ENCODE measurements at regions not wholly inside any gene's neighbourhood (a gene's known extent, or its start where the extent isn't known, plus 50 kb on each side); places are given as distances from the start of the nearest gene placed in this dataset.

GRCh38 chr20:60283281-60283680, 325.1 kb downstream of the CDH26 start:
- ATAC-seq: no peak
- intact Hi-C loops (cut with DNase I): no loop called here

GRCh38 chr20:60286764-60287163, 328.5 kb downstream of the CDH26 start:
- DNase-seq (no peak), ATAC-seq (no peak)
- 87 to 91% (median 88%) methylated on average over 3 of the region's 3 CpGs for WGBS, 3 donors
- H3K4me1 ChIP-seq: no peaks in the 10 kb centered on the region
- H3K9me3 ChIP-seq: peaks cover 11% of the 10 kb centered on the region
- intact Hi-C loops (cut with DNase I): no loop called here
- H3K27ac ChIP-seq: no peak overlapping the region
- H3K36me3 ChIP-seq (ENCODE audit: insufficient read depth in 1 of 2, low read depth in 1 of 2): no peaks in the 10 kb centered on the region
- H3K4me3 ChIP-seq: no peak overlapping the region
- TF ChIP-seq CTCF (IDR thresholded peaks at IDR 0.05): no peak
- H3K27me3 ChIP-seq (ENCODE audit: insufficient read depth in 3 of 3, low read length in 2 of 3): peaks cover 0 to 2% (median 0%) of the 10 kb centered on the region in 3 donors

More at GRCh38 chr20:60283281-60283680, 325.1 kb downstream of the CDH26 start:
- H3K9me3 ChIP-seq: no peaks in the 10 kb centered on the region
- H3K4me1 ChIP-seq: no peaks in the 10 kb centered on the region
- no peak for DNase-seq
- no peak for TF ChIP-seq CTCF (IDR thresholded peaks at IDR 0.05)
- no peak overlapping the region for H3K4me3 ChIP-seq
- H3K27ac ChIP-seq: no peak overlapping the region
- peaks cover 0 to 2% (median 0%) of the 10 kb centered on the region in 3 donors for H3K27me3 ChIP-seq (ENCODE audit: insufficient read depth in 3 of 3, low read length in 2 of 3)
- H3K36me3 ChIP-seq (ENCODE audit: insufficient read depth in 1 of 2, low read depth in 1 of 2): no peaks in the 10 kb centered on the region

- no peak for TF ChIP-seq CTCF (IDR thresholded peaks at IDR 0.05)
- no peak for DNase-seq
- H3K36me3 ChIP-seq (ENCODE audit: insufficient read depth in 1 of 2, low read depth in 1 of 2): no peaks in the 10 kb centered on the region
- no peaks in the 10 kb centered on the region for H3K4me1 ChIP-seq
- intact Hi-C loops (cut with DNase I): no loop called here
- no peak overlapping the region for H3K4me3 ChIP-seq
- H3K27ac ChIP-seq: no peak overlapping the region
- WGBS, 3 donors: 92 to 97% (median 97%) methylated on average over 2 of the region's 2 CpGs
- peaks cover 0 to 2% (median 0%) of the 10 kb centered on the region in 3 donors for H3K27me3 ChIP-seq (ENCODE audit: insufficient read depth in 3 of 3, low read length in 2 of 3)
- H3K9me3 ChIP-seq: peaks cover 11% of the 10 kb centered on the region
- no peak for ATAC-seq
These were observed 330.7 kb downstream of the CDH26 start for GRCh38 chr20:60288945-60289344.

- no peak for TF ChIP-seq CTCF (IDR thresholded peaks at IDR 0.05)
- DNase-seq (no peak), ATAC-seq (no peak)
- intact Hi-C loops (cut with DNase I): loop anchor here in 1 of 2 donors (10.0 kb wide), 1 partner anchor 57 kb away; no protein-coding TSS in a partner anchor
- peaks cover 11% of the 10 kb centered on the region for H3K9me3 ChIP-seq
- H3K4me1 ChIP-seq: no peaks in the 10 kb centered on the region
- 52 to 62% (median 54%) methylated on average over 5 of the region's 5 CpGs for WGBS, 3 donors
- peaks cover 0 to 2% (median 0%) of the 10 kb centered on the region in 3 donors for H3K27me3 ChIP-seq (ENCODE audit: insufficient read depth in 3 of 3, low read length in 2 of 3)
- H3K36me3 ChIP-seq (ENCODE audit: insufficient read depth in 1 of 2, low read depth in 1 of 2): no peaks in the 10 kb centered on the region
- no peak overlapping the region for H3K4me3 ChIP-seq
- no peak overlapping the region for H3K27ac ChIP-seq
These were observed 333.8 kb downstream of the CDH26 start for GRCh38 chr20:60292001-60292520.

- 78 to 79% (median 78%) methylated on average over 8 of the region's 8 CpGs for WGBS, 3 donors
- Histone ChIP-seq H3K27ac (no peak overlapping the region), H3K9me3 (peaks cover 11% of the 10 kb centered on the region), H3K4me3 (no peak overlapping the region), H3K27me3 (ENCODE audit: insufficient read depth in 3 of 3, low read length in 2 of 3) (no peaks in the 10 kb centered on the region), H3K4me1 (no peaks in the 10 kb centered on the region), H3K36me3 (ENCODE audit: insufficient read depth in 1 of 2, low read depth in 1 of 2) (no peaks in the 10 kb centered on the region)
- intact Hi-C loops (cut with DNase I): loop anchor here in 1 of 2 donors (10.0 kb wide), 1 partner anchor 60 kb away; no protein-coding TSS in a partner anchor
- ATAC-seq: no peak
- TF ChIP-seq CTCF (IDR thresholded peaks at IDR 0.05): no peak
- DNase-seq: no peak
These were observed 336.4 kb downstream of the CDH26 start for GRCh38 chr20:60294632-60295031.
